H1 (cell line): ENCODE measurements at regions not wholly inside any gene's neighbourhood (a gene's known extent, or its start where the extent isn't known, plus 50 kb on each side); places are given as distances from the start of the nearest gene placed in this dataset.

Experiments
- CTCF ChIA-PET: fragments of 300-600 bp; sonication (Branson Sonifier 250); formaldehyde crosslinking; loops from one replicate; lab custom pipeline; 2021; ENCODE audit not compliant: partially characterized antibody; lab: Charles Lee
- POLR2A ChIA-PET: fragments of 300-600 bp; sonication (Branson Sonifier 250); formaldehyde crosslinking; loops from one replicate; lab custom pipeline; 2021; ENCODE audit warnings: inconsistent platforms; ENCODE audit not compliant: partially characterized antibody; lab: Charles Lee
- DNase-seq, 2 experiments: peaks; one replicate each; pipeline versions ENCODE4 v3.0.0 to v3.0.0-alpha.2; 2010 to 2022; ENCODE audit warnings: low spot score in 2 of 2, low read depth in 1 of 2, mixed read lengths in 1 of 2
- FAIRE-seq: peaks from 2 replicates; lab custom pipeline; 2011; peaks lifted over from hg19 to GRCh38; lab: Jason Lieb, UNC
- H2AFZ ChIP-seq: 2 replicates; pipeline ENCODE4 v1.8.1; 2012; ENCODE audit warnings: low read length, inconsistent platforms
- H2AK5ac ChIP-seq: 2 replicates; pipeline ENCODE4 v1.6.1; 2013; ENCODE audit warnings: low read depth, low read length
- H2BK120ac ChIP-seq: replicated peaks from 2 replicates; pipeline ENCODE3; 2013; ENCODE audit warnings: low read depth, low read length, inconsistent platforms
- H2BK12ac ChIP-seq: 2 replicates; pipeline ENCODE4 v1.6.1; 2013; ENCODE audit warnings: low read depth, low read length
- H2BK15ac ChIP-seq: 2 replicates; pipeline ENCODE4 v1.6.1; 2013; ENCODE audit warnings: low read length
- H2BK20ac ChIP-seq: 2 replicates; pipeline ENCODE4 v1.6.1; 2013; ENCODE audit warnings: low read length
- H2BK5ac ChIP-seq: 2 replicates; pipeline ENCODE4 v1.6.1; 2013; ENCODE audit warnings: low read depth, low read length
- H3K14ac ChIP-seq: 2 replicates; pipeline ENCODE4 v1.6.1; 2013; ENCODE audit warnings: inconsistent platforms; ENCODE audit not compliant: insufficient read length
- H3K18ac ChIP-seq: 2 replicates; pipeline ENCODE4 v1.6.1; 2013; ENCODE audit warnings: low read length; ENCODE audit errors: extremely low read depth
- H3K23ac ChIP-seq: 2 replicates; pipeline ENCODE4 v1.6.1; 2013; ENCODE audit warnings: inconsistent platforms; ENCODE audit not compliant: insufficient read length
- H3K23me2 ChIP-seq: 2 replicates; pipeline ENCODE4 v1.6.1; 2013; ENCODE audit warnings: low read depth, low read length
- H3K27ac ChIP-seq: 2 replicates; pipeline ENCODE4 v1.6.1; 2011; ENCODE audit warnings: low read depth, low read length, inconsistent platforms
- H3K27me3 ChIP-seq, 4 experiments: replicated peaks in 1 of 4; 1 replicate in 1 of 4; 2 replicates in 3 of 4; pipeline versions ENCODE4 v1.6.1 to v1.8.1; 2011 to 2013; ENCODE audit warnings: low read length in 3 of 4, mild to moderate bottlenecking in 3 of 4, inconsistent platforms in 2 of 4, mixed read lengths in 2 of 4, moderate library complexity in 1 of 4; ENCODE audit not compliant: control insufficient read depth in 3 of 4, insufficient read depth in 3 of 4; ENCODE audit errors: extremely low read depth in 1 of 4
- H3K36me3 ChIP-seq, 4 experiments: 2 replicates each; pipeline versions ENCODE4 v1.6.1 to v1.8.1; 2011 to 2013; ENCODE audit warnings: mild to moderate bottlenecking in 4 of 4, low read length in 3 of 4, moderate library complexity in 2 of 4, control low read depth in 1 of 4, inconsistent platforms in 1 of 4; ENCODE audit not compliant: insufficient read depth in 4 of 4, control insufficient read depth in 2 of 4
- H3K4ac ChIP-seq: replicated peaks from 2 replicates; pipeline ENCODE3; 2013; ENCODE audit warnings: low read length, low read depth, mixed read lengths, inconsistent platforms; ENCODE audit not compliant: insufficient read length
- H3K4me1 ChIP-seq, 4 experiments: replicated peaks in 1 of 4; 1 replicate in 1 of 4; 2 replicates in 3 of 4; pipeline versions ENCODE4 v1.6.1 to v1.8.1; 2011 to 2013; ENCODE audit warnings: low read length in 3 of 4, inconsistent platforms in 2 of 4, mixed read lengths in 1 of 4; ENCODE audit not compliant: insufficient read depth in 4 of 4, control insufficient read depth in 3 of 4
- H3K4me2 ChIP-seq, 2 experiments: 2 replicates each; pipeline versions ENCODE4 v1.6.1 to v1.8.1; 2011 to 2013; ENCODE audit warnings: low read depth in 2 of 2, low read length in 2 of 2, control low read depth in 1 of 2, inconsistent platforms in 1 of 2, mild to moderate bottlenecking in 1 of 2; ENCODE audit not compliant: insufficient read depth in 1 of 2
- H3K4me3 ChIP-seq, 4 experiments: fragments of 200-600, 300-600 bp in 1 of 4; sonication (generic), shearing (Covaris generic), sonication (Bioruptor Twin) in 1 of 4; 2 replicates each; pipeline versions ENCODE4 v1.5.1 to v1.8.1; 2011 to 2016; ENCODE audit warnings: low read length in 4 of 4, low read depth in 3 of 4, control low read depth in 2 of 4, inconsistent platforms in 2 of 4, mild to moderate bottlenecking in 2 of 4, mixed read lengths in 1 of 4, moderate library complexity in 1 of 4; ENCODE audit not compliant: insufficient read depth in 2 of 4; ENCODE audit errors: extremely low read depth in 1 of 4
- H3K56ac ChIP-seq: replicated peaks from 2 replicates; pipeline ENCODE3; 2013; ENCODE audit warnings: low read depth, mild to moderate bottlenecking, mixed read lengths, low read length, inconsistent platforms; ENCODE audit not compliant: insufficient read length
- H3K79me1 ChIP-seq: 2 replicates; pipeline ENCODE4 v1.6.1; 2013; ENCODE audit warnings: low read depth, low read length, control low read depth
- H3K79me2 ChIP-seq, 2 experiments: 2 replicates each; pipeline versions ENCODE4 v1.6.1 to v1.8.1; 2012 to 2013; ENCODE audit warnings: low read length in 2 of 2, mild to moderate bottlenecking in 2 of 2, inconsistent platforms in 1 of 2; ENCODE audit not compliant: insufficient read depth in 2 of 2, control insufficient read depth in 1 of 2
- H3K9ac ChIP-seq, 4 experiments: replicated peaks in 1 of 4; 1 replicate in 1 of 4; 2 replicates in 3 of 4; pipeline versions ENCODE4 v1.6.1 to v1.8.1; 2011 to 2013; ENCODE audit warnings: low read depth in 3 of 4, low read length in 3 of 4, control low read depth in 2 of 4, mild to moderate bottlenecking in 2 of 4, moderate library complexity in 2 of 4, inconsistent platforms in 1 of 4; ENCODE audit errors: extremely low read depth in 1 of 4
- H3K9me3 ChIP-seq, 2 experiments: 2 replicates each; pipeline versions ENCODE4 v1.6.1 to v1.8.1; 2012 to 2013; ENCODE audit warnings: mild to moderate bottlenecking in 2 of 2, moderate library complexity in 2 of 2, control low read depth in 1 of 2, inconsistent platforms in 1 of 2, low read depth in 1 of 2, low read length in 1 of 2, mixed read lengths in 1 of 2; ENCODE audit not compliant: insufficient read depth in 2 of 2
- H4K20me1 ChIP-seq, 2 experiments: replicated peaks in 1 of 2; 2 replicates each; pipeline versions ENCODE3 to v1.8.1; 2011 to 2013; ENCODE audit warnings: inconsistent platforms in 2 of 2, low read length in 2 of 2, mild to moderate bottlenecking in 1 of 2; ENCODE audit not compliant: insufficient read depth in 2 of 2, control insufficient read depth in 1 of 2
- H4K5ac ChIP-seq: 2 replicates; pipeline ENCODE4 v1.6.1; 2013; ENCODE audit warnings: low read length, low read depth, mixed read lengths, inconsistent platforms; ENCODE audit not compliant: insufficient read length
- H4K8ac ChIP-seq: 2 replicates; pipeline ENCODE4 v1.8.0; 2013; ENCODE audit warnings: mild to moderate bottlenecking, moderate library complexity, low read length, inconsistent platforms; ENCODE audit not compliant: insufficient read depth; ENCODE audit errors: extremely low read depth
- H4K91ac ChIP-seq: replicated peaks from 2 replicates; pipeline ENCODE3; 2013; ENCODE audit warnings: low read length, mixed read lengths, inconsistent platforms; ENCODE audit not compliant: insufficient read length
- BACH1 ChIP-seq: IDR thresholded peaks from 2 replicates; pipeline ENCODE4 v1.6.1; 2012; ENCODE audit warnings: low read length, improper control_type of control experiment
- BCL11A ChIP-seq, 2 experiments: IDR thresholded peaks; one replicate each; pipeline ENCODE4 v1.6.1; 2011; ENCODE audit warnings: low read depth in 2 of 2, low read length in 2 of 2, mild to moderate bottlenecking in 2 of 2
- CHD1 ChIP-seq: IDR thresholded peaks from 2 replicates; pipeline ENCODE4 v1.6.1; 2012; ENCODE audit warnings: low read depth, low read length, improper control_type of control experiment
- GTF2F1 ChIP-seq: IDR thresholded peaks from 2 replicates; pipeline ENCODE4 v1.6.1; 2012; ENCODE audit warnings: low read depth, low read length, improper control_type of control experiment, borderline replicate concordance
- KDM1A ChIP-seq: fragments of 200-600, 300-600 bp; sonication (generic); IDR thresholded peaks from 2 replicates; pipeline ENCODE4 v1.7.1; 2016; ENCODE audit warnings: mild to moderate bottlenecking, low read length, borderline replicate concordance
- PHF8 ChIP-seq: fragments of 200-600 bp; sonication (generic); conservative IDR thresholded peaks from 2 replicates; pipeline ENCODE4 v1.7.1; 2012; ENCODE audit warnings: low read depth, mild to moderate bottlenecking, inconsistent platforms, low read length, moderate library complexity
- SP4 ChIP-seq: IDR thresholded peaks from 2 replicates; pipeline ENCODE4 v1.6.1; 2012; ENCODE audit warnings: low read length, inconsistent platforms
- SRF ChIP-seq: IDR thresholded peaks from 2 replicates; pipeline ENCODE4 v1.6.1; 2011; ENCODE audit warnings: mild to moderate bottlenecking, low read depth, low read length, moderate library complexity
- TBP ChIP-seq: IDR thresholded peaks from 2 replicates; pipeline ENCODE4 v1.6.1; 2011; ENCODE audit warnings: low read depth, low read length, improper control_type of control experiment
- TF ChIP-seq, protein P1 (sequence below): IDR thresholded peaks from 2 replicates; pipeline ENCODE4 v1.6.1; 2012; ENCODE audit warnings: low read length, inconsistent platforms

DNA sequence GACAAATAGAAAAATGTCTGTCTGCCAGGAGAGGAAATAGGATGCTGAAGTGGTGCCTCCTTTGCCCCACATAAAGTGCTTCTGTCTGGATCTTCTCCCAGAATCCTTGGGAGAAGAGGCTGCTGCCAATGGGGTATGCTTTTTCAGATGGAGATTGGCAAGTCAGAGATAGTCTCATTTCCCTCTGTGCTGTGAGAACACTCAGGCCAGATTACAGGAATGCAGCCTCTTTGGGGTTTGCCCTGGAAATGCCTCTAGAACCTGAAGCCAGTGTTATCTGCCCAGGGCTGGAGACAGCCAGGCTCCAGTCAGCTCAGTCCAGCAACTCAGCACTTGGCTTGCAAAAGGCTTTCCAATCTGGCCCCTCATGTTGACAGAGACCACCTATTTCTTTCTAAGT, 119.1 kb upstream of the PHYHIPL start:
- Histone ChIP-seq H2AFZ (no peak overlapping the region), H3K79me1 (no peaks in the 10 kb centered on the region), H3K9me3 (0 out of 4 replicates have a peak, but pooled peaks cover 0 to 3% of the 10 kb centered on the region in 2 experiments), H3K79me2 (no peaks in the 10 kb centered on the region), H3K4ac (no peak overlapping the region), H3K4me1 (peaks cover 0 to 4% (median 2%) of the 10 kb centered on the region in 4 experiments; a peak in 2 of 7 replicates), H4K20me1 (no peaks in the 10 kb centered on the region), H3K4me3 (no peak overlapping the region), H3K36me3 (no peaks in the 10 kb centered on the region), H3K23me2 (no peaks in the 10 kb centered on the region; the same call in 1 of the 2 replicates), H4K91ac (no peak overlapping the region), H2BK5ac (no peak overlapping the region), H2BK120ac (no peak overlapping the region), H3K18ac (no peak overlapping the region), H2BK15ac (no peak overlapping the region), H2BK12ac (no peak overlapping the region), H3K56ac (no peak overlapping the region), H2AK5ac (no peak overlapping the region), H4K8ac (no peak overlapping the region), H3K9ac (no peak overlapping the region; a peak in 1 of 7 replicates), H3K27me3 (no peaks in the 10 kb centered on the region), H2BK20ac (no peak overlapping the region), H4K5ac (no peak overlapping the region), H3K14ac (no peak overlapping the region), H3K23ac (no peak overlapping the region), H3K27ac (no peak overlapping the region), H3K4me2 (no peak overlapping the region)
- CTCF ChIA-PET = interaction anchor here (0.7 kb wide), 1 partner anchor 477 kb away, joined by 3 read pairs; no protein-coding TSS in a partner anchor
- FAIRE-seq (no peak), DNase-seq (no peak)
- TF ChIP-seq CHD1 (no peak), SRF (no peak), SP4 (no peak), GTF2F1 (no peak), BACH1 (no peak), TBP (no peak), KDM1A (no peak), PHF8 (no peak), BCL11A (IDR thresholded peaks at IDR 0.05; ENCODE audit: low read depth in 2 of 2, low read length in 2 of 2) (no peak)
- TF ChIP-seq, protein P1, sequence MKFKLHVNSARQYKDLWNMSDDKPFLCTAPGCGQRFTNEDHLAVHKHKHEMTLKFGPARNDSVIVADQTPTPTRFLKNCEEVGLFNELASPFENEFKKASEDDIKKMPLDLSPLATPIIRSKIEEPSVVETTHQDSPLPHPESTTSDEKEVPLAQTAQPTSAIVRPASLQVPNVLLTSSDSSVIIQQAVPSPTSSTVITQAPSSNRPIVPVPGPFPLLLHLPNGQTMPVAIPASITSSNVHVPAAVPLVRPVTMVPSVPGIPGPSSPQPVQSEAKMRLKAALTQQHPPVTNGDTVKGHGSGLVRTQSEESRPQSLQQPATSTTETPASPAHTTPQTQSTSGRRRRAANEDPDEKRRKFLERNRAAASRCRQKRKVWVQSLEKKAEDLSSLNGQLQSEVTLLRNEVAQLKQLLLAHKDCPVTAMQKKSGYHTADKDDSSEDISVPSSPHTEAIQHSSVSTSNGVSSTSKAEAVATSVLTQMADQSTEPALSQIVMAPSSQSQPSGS = no peak
- POLR2A ChIA-PET = no interaction called here
